ENCODE measurements at regions not wholly inside any gene's neighbourhood (a gene's known extent, or its start where the extent isn't known, plus 50 kb on each side); places are given as distances from the start of the nearest gene placed in this dataset.

DNA sequence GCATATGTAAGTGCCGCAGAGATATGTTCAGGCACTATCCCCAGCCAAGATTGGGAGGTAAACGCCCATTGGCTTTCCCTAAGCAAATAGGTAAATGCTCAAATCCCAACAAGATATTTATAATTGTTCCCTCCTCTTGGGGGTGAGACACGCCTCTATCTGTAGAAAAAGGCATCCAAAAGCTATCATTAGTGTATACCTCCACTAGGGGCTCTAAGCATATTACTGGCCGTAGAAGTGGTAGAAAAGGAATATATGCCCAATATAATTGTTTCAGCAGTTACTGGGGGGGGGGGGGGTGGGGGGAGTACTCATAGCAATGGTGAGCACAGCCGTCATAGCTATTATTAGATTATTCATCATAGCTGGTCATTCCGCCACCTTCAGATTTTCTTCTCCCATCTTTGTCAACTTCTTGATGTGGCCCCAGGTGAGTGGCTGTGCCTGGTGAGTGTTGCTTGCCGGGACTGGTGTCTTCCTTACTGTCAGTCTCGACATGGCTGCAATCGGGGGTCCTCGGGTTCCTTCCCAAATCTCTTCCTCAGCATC lies 53.3 kb upstream of the WDR1 start:
- TF ChIP-seq, protein P1, sequence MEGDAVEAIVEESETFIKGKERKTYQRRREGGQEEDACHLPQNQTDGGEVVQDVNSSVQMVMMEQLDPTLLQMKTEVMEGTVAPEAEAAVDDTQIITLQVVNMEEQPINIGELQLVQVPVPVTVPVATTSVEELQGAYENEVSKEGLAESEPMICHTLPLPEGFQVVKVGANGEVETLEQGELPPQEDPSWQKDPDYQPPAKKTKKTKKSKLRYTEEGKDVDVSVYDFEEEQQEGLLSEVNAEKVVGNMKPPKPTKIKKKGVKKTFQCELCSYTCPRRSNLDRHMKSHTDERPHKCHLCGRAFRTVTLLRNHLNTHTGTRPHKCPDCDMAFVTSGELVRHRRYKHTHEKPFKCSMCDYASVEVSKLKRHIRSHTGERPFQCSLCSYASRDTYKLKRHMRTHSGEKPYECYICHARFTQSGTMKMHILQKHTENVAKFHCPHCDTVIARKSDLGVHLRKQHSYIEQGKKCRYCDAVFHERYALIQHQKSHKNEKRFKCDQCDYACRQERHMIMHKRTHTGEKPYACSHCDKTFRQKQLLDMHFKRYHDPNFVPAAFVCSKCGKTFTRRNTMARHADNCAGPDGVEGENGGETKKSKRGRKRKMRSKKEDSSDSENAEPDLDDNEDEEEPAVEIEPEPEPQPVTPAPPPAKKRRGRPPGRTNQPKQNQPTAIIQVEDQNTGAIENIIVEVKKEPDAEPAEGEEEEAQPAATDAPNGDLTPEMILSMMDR (IDR thresholded peaks at IDR 0.05; ENCODE audit: borderline replicate concordance, extremely low read depth, low read length, poor library complexity, severe bottlenecking) = no peak
- TF ChIP-seq EZH2 (IDR thresholded peaks at IDR 0.05; ENCODE audit: borderline replicate concordance, low read depth, low read length, severe bottlenecking) = no peak

All from DND-41 (cell line).